Central memory CD8-positive, alpha-beta T cell (primary cell): ENCODE measurements at regions not wholly inside any gene's neighbourhood (a gene's known extent, or its start where the extent isn't known, plus 50 kb on each side); places are given as distances from the start of the nearest gene placed in this dataset.
"Not testable (repeated sequence)": the region's sequence is repeated elsewhere in the genome, so short reads cannot be mapped to it uniquely, and the experiment has no call there.

ENCODE experiments used
- ATAC-seq: fragments of 150-1000 bp; cut with Tn5 transposase; replicated peaks from 2 replicates; pipeline ENCODE4 v1.10.0; 2022; ENCODE audit warnings: mild to moderate bottlenecking, moderate FRiP score, moderate number of reproducible peaks; ENCODE audit not compliant: poor library complexity, severe bottlenecking; ENCODE audit errors: extremely low read depth
- DNase-seq, 2 donors: peaks; one replicate each; pipeline ENCODE4 v3.0.0; 2021; ENCODE audit warnings: low spot score in 2 of 2
- H3K27ac Mint-ChIP-seq: one replicate; pipeline ENCODE4 v1.8.0; 2022; ENCODE audit warnings: low read depth, mild to moderate bottlenecking, moderate library complexity, mixed read lengths
- H3K27me3 Mint-ChIP-seq: one replicate; pipeline ENCODE4 v1.8.0; 2022; ENCODE audit warnings: mixed read lengths
- H3K36me3 Mint-ChIP-seq: one replicate; pipeline ENCODE4 v1.8.0; 2022; ENCODE audit warnings: mild to moderate bottlenecking, moderate library complexity, mixed read lengths; ENCODE audit not compliant: insufficient read depth
- H3K4me1 Mint-ChIP-seq: one replicate; pipeline ENCODE4 v1.8.0; 2022; ENCODE audit warnings: mixed read lengths
- H3K4me3 Mint-ChIP-seq: one replicate; pipeline ENCODE4 v1.8.0; 2022; ENCODE audit warnings: mild to moderate bottlenecking, moderate library complexity, mixed read lengths
- H3K9me3 Mint-ChIP-seq: one replicate; pipeline ENCODE4 v1.8.0; 2022; ENCODE audit warnings: mixed read lengths

- no peaks in the 10 kb centered on the region for H3K9me3 Mint-ChIP-seq
- H3K4me3 Mint-ChIP-seq: peak overlapping the region; percentile 36
- H3K27me3 Mint-ChIP-seq: peaks cover 15% of the 10 kb centered on the region
- no peaks in the 10 kb centered on the region for H3K36me3 Mint-ChIP-seq
- ATAC-seq (no peak), DNase-seq (no peak)
- H3K27ac Mint-ChIP-seq: peak overlapping the region; percentile 31
- peaks cover 18% of the 10 kb centered on the region for H3K4me1 Mint-ChIP-seq
Observed at GRCh38 chr12:34217660-34218059, 195.4 kb downstream of the ALG10 start.

GRCh38 chr12:34218193-34219045 is 196.1 kb downstream of the ALG10 start:
- Mint-ChIP-seq H3K4me3 (peak overlapping the region; percentile 87), H3K27ac (peak overlapping the region; percentile 84), H3K9me3 (no peaks in the 10 kb centered on the region), H3K4me1 (peaks cover 18% of the 10 kb centered on the region), H3K36me3 (no peaks in the 10 kb centered on the region), H3K27me3 (peaks cover 15% of the 10 kb centered on the region)
- peak; percentile 72 for ATAC-seq
- peak; percentile 34 to 48 for DNase-seq

GRCh38 chr12:34219046-34219770 is 196.9 kb downstream of the ALG10 start:
- H3K9me3 Mint-ChIP-seq: no peaks in the 10 kb centered on the region
- H3K27me3 Mint-ChIP-seq: peaks cover 15% of the 10 kb centered on the region
- peaks cover 18% of the 10 kb centered on the region for H3K4me1 Mint-ChIP-seq
- DNase-seq (no peak), ATAC-seq (no peak)
- peak overlapping the region; percentile 87 for H3K4me3 Mint-ChIP-seq
- peak overlapping the region; percentile 84 for H3K27ac Mint-ChIP-seq
- H3K36me3 Mint-ChIP-seq: no peaks in the 10 kb centered on the region

GRCh38 chr12:34220079-34220478 is 197.8 kb downstream of the ALG10 start:
- H3K36me3 Mint-ChIP-seq, DNase-seq, ATAC-seq, H3K27ac Mint-ChIP-seq, H3K4me3 Mint-ChIP-seq, H3K9me3 Mint-ChIP-seq: not testable (repeated sequence)
- peaks cover 18% of the 10 kb centered on the region for H3K4me1 Mint-ChIP-seq
- peaks cover 15% of the 10 kb centered on the region for H3K27me3 Mint-ChIP-seq

GRCh38 chr12:34223640-34224039 is 201.3 kb downstream of the ALG10 start:
- Mint-ChIP-seq H3K36me3 (peaks cover 1% of the 10 kb centered on the region), H3K27me3 (peaks cover 15% of the 10 kb centered on the region)
- no peak for DNase-seq

GRCh38 chr12:34226044-34226443 is 203.7 kb downstream of the ALG10 start:
- peaks cover 21% of the 10 kb centered on the region for H3K27me3 Mint-ChIP-seq
- not testable (repeated sequence) for H3K4me3 Mint-ChIP-seq, H3K9me3 Mint-ChIP-seq, H3K4me1 Mint-ChIP-seq, H3K27ac Mint-ChIP-seq, ATAC-seq, H3K36me3 Mint-ChIP-seq, DNase-seq

More at GRCh38 chr12:34223640-34224039, 201.3 kb downstream of the ALG10 start:
- no peak overlapping the region for H3K27ac Mint-ChIP-seq
- no peak overlapping the region for H3K4me3 Mint-ChIP-seq
- H3K9me3 Mint-ChIP-seq: no peaks in the 10 kb centered on the region
- ATAC-seq: no peak
- H3K4me1 Mint-ChIP-seq: peaks cover 5% of the 10 kb centered on the region

- peaks cover 21% of the 10 kb centered on the region for H3K27me3 Mint-ChIP-seq
- not testable (repeated sequence) for DNase-seq, H3K9me3 Mint-ChIP-seq, H3K4me1 Mint-ChIP-seq, H3K36me3 Mint-ChIP-seq, ATAC-seq, H3K27ac Mint-ChIP-seq, H3K4me3 Mint-ChIP-seq
Observed at GRCh38 chr12:34228046-34228445, 205.8 kb downstream of the ALG10 start.

- H3K36me3 Mint-ChIP-seq, H3K27ac Mint-ChIP-seq, ATAC-seq, H3K4me1 Mint-ChIP-seq, H3K4me3 Mint-ChIP-seq, H3K9me3 Mint-ChIP-seq, DNase-seq: not testable (repeated sequence)
- H3K27me3 Mint-ChIP-seq: peaks cover 21% of the 10 kb centered on the region
Observed at GRCh38 chr12:34229033-34229432, 206.7 kb downstream of the ALG10 start.

- Mint-ChIP-seq H3K27me3 (peaks cover 14% of the 10 kb centered on the region), H3K27ac (no peak overlapping the region), H3K36me3 (no peaks in the 10 kb centered on the region)
Observed at GRCh38 chr12:34233618-34234017, 211.3 kb downstream of the ALG10 start.

GRCh38 chr12:34236073-34236472 is 213.8 kb downstream of the ALG10 start:
- DNase-seq (no peak), ATAC-seq (no peak)
- H3K9me3 Mint-ChIP-seq: no peaks in the 10 kb centered on the region
- H3K27me3 Mint-ChIP-seq: no peaks in the 10 kb centered on the region
- H3K4me3 Mint-ChIP-seq: no peak overlapping the region
- H3K36me3 Mint-ChIP-seq: no peaks in the 10 kb centered on the region
- H3K27ac Mint-ChIP-seq: no peak overlapping the region
- no peaks in the 10 kb centered on the region for H3K4me1 Mint-ChIP-seq

More at GRCh38 chr12:34233618-34234017, 211.3 kb downstream of the ALG10 start:
- ATAC-seq: no peak
- Mint-ChIP-seq H3K4me1 (no peaks in the 10 kb centered on the region), H3K4me3 (no peak overlapping the region), H3K9me3 (no peaks in the 10 kb centered on the region)
- no peak for DNase-seq

- Mint-ChIP-seq H3K4me1 (no peaks in the 10 kb centered on the region), H3K4me3 (no peak overlapping the region), H3K27ac (no peak overlapping the region), H3K27me3 (no peaks in the 10 kb centered on the region), H3K9me3 (no peaks in the 10 kb centered on the region), H3K36me3 (no peaks in the 10 kb centered on the region)
- no peak for DNase-seq
- ATAC-seq: no peak
Observed at GRCh38 chr12:34244608-34245007, 222.3 kb downstream of the ALG10 start.

- Mint-ChIP-seq H3K36me3 (no peaks in the 10 kb centered on the region), H3K9me3 (no peaks in the 10 kb centered on the region), H3K27me3 (no peaks in the 10 kb centered on the region), H3K4me1 (no peaks in the 10 kb centered on the region), H3K4me3 (no peak overlapping the region), H3K27ac (no peak overlapping the region)
- DNase-seq (no peak), ATAC-seq (no peak)
Observed at GRCh38 chr12:34249271-34249670, 227.0 kb downstream of the ALG10 start.

- not testable (repeated sequence) for H3K27ac Mint-ChIP-seq, DNase-seq, H3K36me3 Mint-ChIP-seq, H3K9me3 Mint-ChIP-seq, H3K4me3 Mint-ChIP-seq, H3K27me3 Mint-ChIP-seq, ATAC-seq, H3K4me1 Mint-ChIP-seq
Observed at GRCh38 chr12:34251879-34252278, 229.6 kb downstream of the ALG10 start.
